ENCODE measurements at regions not wholly inside any gene's neighbourhood (a gene's known extent, or its start where the extent isn't known, plus 50 kb on each side); places are given as distances from the start of the nearest gene placed in this dataset.

DNA sequence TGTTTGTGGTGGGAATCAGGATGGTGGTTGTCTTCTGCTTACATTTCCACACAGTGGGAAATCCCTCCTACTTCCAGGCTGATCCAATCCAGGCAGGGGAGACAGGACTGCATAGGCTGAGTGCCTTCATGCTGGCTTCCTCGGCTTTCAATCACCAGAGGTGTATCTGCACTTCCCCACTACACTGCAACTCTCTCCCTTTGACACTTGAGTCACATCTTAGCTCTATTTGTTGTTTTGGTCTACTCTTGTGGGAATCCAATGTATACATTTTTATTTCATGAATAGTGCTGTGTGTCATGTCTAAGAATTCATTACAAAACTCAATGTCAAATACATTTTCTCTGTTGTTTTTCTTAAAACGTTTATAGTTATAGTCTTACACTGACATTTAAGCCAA lies 735.6 kb downstream of the XPNPEP1 start:
- no peaks in the 10 kb centered on the region for H3K27me3 ChIP-seq
- H3K36me3 ChIP-seq, result no peaks in the 10 kb centered on the region
- no peak for DNase-seq
- WGBS, 2 donors, result 22 to 26% methylated on average over 2 of the region's 2 CpGs
- TF ChIP-seq POLR2A (IDR thresholded peaks at IDR 0.05) (no peak), EP300 (IDR thresholded peaks at IDR 0.05) (no peak), POLR2AphosphoS5 (IDR thresholded peaks at IDR 0.05) (no peak), CTCF (IDR thresholded peaks at IDR 0.05) (no peak)
- no peak overlapping the region for H3K4me3 ChIP-seq
- H3K27ac ChIP-seq, result no peak overlapping the region
- H3K9me3 ChIP-seq, result peaks cover 0 to 22% (median 15%) of the 10 kb centered on the region in 4 donors
- H3K4me1 ChIP-seq, result no peaks in the 10 kb centered on the region
- intact Hi-C loops (cut with DNase I), result no loop called here

GRCh38 chr10:109183366-109183765 lies 739.9 kb downstream of the XPNPEP1 start:
- TF ChIP-seq POLR2AphosphoS5 (IDR thresholded peaks at IDR 0.05) (no peak), CTCF (IDR thresholded peaks at IDR 0.05) (no peak), POLR2A (IDR thresholded peaks at IDR 0.05) (no peak), EP300 (IDR thresholded peaks at IDR 0.05) (no peak)
- no peak for DNase-seq
- no peaks in the 10 kb centered on the region for H3K36me3 ChIP-seq
- H3K4me1 ChIP-seq, result no peaks in the 10 kb centered on the region
- H3K27me3 ChIP-seq, result no peaks in the 10 kb centered on the region
- intact Hi-C loops (cut with DNase I), result no loop called here
- H3K4me3 ChIP-seq, result no peak overlapping the region
- H3K9me3 ChIP-seq, result peaks cover 0 to 14% (median 9%) of the 10 kb centered on the region in 4 donors
- no peak overlapping the region for H3K27ac ChIP-seq

DNA sequence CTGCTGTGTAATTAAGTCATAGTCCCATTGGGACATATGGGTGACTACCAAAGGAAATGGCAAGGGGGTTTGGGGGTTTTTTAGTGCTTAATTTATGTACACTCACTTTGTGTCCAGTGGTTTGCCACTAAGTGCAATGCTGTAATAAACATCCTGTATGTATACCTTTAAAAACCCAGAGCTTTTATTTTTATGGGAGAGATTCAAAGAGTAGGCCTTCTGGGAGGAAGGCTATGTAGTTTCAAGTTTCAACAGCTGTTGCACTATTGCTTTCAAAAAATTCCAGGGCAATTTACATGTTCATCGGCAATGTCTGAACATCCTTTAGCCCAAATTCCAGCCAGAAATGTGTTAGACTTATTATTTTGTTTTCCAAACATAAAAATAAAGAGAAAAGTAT lies 744.7 kb downstream of the XPNPEP1 start:
- Histone ChIP-seq H3K4me1 (no peaks in the 10 kb centered on the region), H3K9me3 (peaks cover 0 to 3% (median 0%) of the 10 kb centered on the region in 4 donors), H3K4me3 (no peak overlapping the region), H3K36me3 (no peaks in the 10 kb centered on the region), H3K27ac (no peak overlapping the region), H3K27me3 (no peaks in the 10 kb centered on the region)
- no peak for DNase-seq
- WGBS, 2 donors, result 69 to 79% methylated on average over 1 of the region's 1 CpG
- TF ChIP-seq POLR2A (IDR thresholded peaks at IDR 0.05) (no peak), EP300 (IDR thresholded peaks at IDR 0.05) (no peak), CTCF (IDR thresholded peaks at IDR 0.05) (no peak), POLR2AphosphoS5 (IDR thresholded peaks at IDR 0.05) (no peak)
- intact Hi-C loops (cut with DNase I), result no loop called here

GRCh38 chr10:109174526-109174925 lies 748.8 kb downstream of the XPNPEP1 start:
- 86 to 88% methylated on average over 2 of the region's 2 CpGs for WGBS, 2 donors

More at GRCh38 chr10:109174526-109174925, 748.8 kb downstream of the XPNPEP1 start:
- H3K36me3 ChIP-seq, result no peaks in the 10 kb centered on the region
- no peak for DNase-seq
- no peak overlapping the region for H3K27ac ChIP-seq
- TF ChIP-seq CTCF (IDR thresholded peaks at IDR 0.05) (no peak), POLR2A (IDR thresholded peaks at IDR 0.05) (no peak), POLR2AphosphoS5 (IDR thresholded peaks at IDR 0.05) (no peak), EP300 (IDR thresholded peaks at IDR 0.05) (no peak)
- no peak overlapping the region for H3K4me3 ChIP-seq
- intact Hi-C loops (cut with DNase I), result no loop called here
- H3K27me3 ChIP-seq, result no peaks in the 10 kb centered on the region
- no peaks in the 10 kb centered on the region for H3K9me3 ChIP-seq
- no peaks in the 10 kb centered on the region for H3K4me1 ChIP-seq
